Activated B cell treated with CpG ODN at 0.5 μM for 24 hours (primary cell): ENCODE measurements at regions not wholly inside any gene's neighbourhood (a gene's known extent, or its start where the extent isn't known, plus 50 kb on each side); places are given as distances from the start of the nearest gene placed in this dataset.

ENCODE experiments used
- ATAC-seq: fragments of 200-7000 bp; cut with Tn5 transposase; one replicate; pipeline ENCODE4 v1.10.0; 2021; ENCODE audit warnings: low read depth, mild to moderate bottlenecking, moderate library complexity
- CTCF ChIA-PET: fragments of 350-600 bp; sonication (Branson Sonifier 250); formaldehyde crosslinking; loops from one replicate; lab custom pipeline; 2021; ENCODE audit warnings: antibody characterized with exemption; lab: Charles Lee
- POLR2A ChIA-PET: fragments of 350-600 bp; sonication (Branson Sonifier 250); formaldehyde crosslinking; loops from one replicate; lab custom pipeline; 2021; ENCODE audit warnings: antibody characterized with exemption; lab: Charles Lee
- DNase-seq: peaks from one replicate; pipeline ENCODE4 v3.0.0; 2022
- H3K27ac Mint-ChIP-seq: one replicate; pipeline ENCODE4 v1.8.0; 2020; ENCODE audit warnings: mixed read lengths
- H3K27me3 Mint-ChIP-seq: one replicate; pipeline ENCODE4 v1.8.0; 2021; ENCODE audit warnings: mixed read lengths
- H3K36me3 Mint-ChIP-seq: one replicate; pipeline ENCODE4 v1.8.0; 2021; ENCODE audit warnings: low read depth, mixed read lengths
- H3K4me1 Mint-ChIP-seq: one replicate; pipeline ENCODE4 v1.8.0; 2021; ENCODE audit warnings: mixed read lengths
- H3K4me3 Mint-ChIP-seq: one replicate; pipeline ENCODE4 v1.8.0; 2020; ENCODE audit warnings: mild to moderate bottlenecking, mixed read lengths
- H3K9me3 Mint-ChIP-seq: one replicate; pipeline ENCODE4 v1.8.0; 2020; ENCODE audit warnings: mixed read lengths
- CTCF ChIP-seq: fragments of 200-600 bp; IDR thresholded peaks from one replicate; pipeline ENCODE4 v1.8.0; 2022; ENCODE audit warnings: antibody characterized with exemption, mild to moderate bottlenecking
- intact Hi-C: fragments of 100-400 bp; cut with micrococcal nuclease; formaldehyde crosslinking; loops from one replicate; pipeline ENCODE4 v1.15.1; 2024

- intact Hi-C loops, result no loop called here
- no peak overlapping the region for H3K27ac Mint-ChIP-seq
- CTCF ChIA-PET, result no interaction called here
- H3K9me3 Mint-ChIP-seq, result peaks cover 28% of the 10 kb centered on the region
- no peak for DNase-seq
- H3K36me3 Mint-ChIP-seq, result no peaks in the 10 kb centered on the region
- H3K4me1 Mint-ChIP-seq, result no peaks in the 10 kb centered on the region
- no peaks in the 10 kb centered on the region for H3K27me3 Mint-ChIP-seq
- POLR2A ChIA-PET, result no interaction called here
- no peak for ATAC-seq
- no peak overlapping the region for H3K4me3 Mint-ChIP-seq
- TF ChIP-seq CTCF, result no peak
Measured at GRCh38 chr17:22694362-22695227, 1002.3 kb downstream of the KCNJ18 start.

GRCh38 chr17:22695228-22695619, 1002.9 kb downstream of the KCNJ18 start:
- Mint-ChIP-seq H3K36me3 (no peaks in the 10 kb centered on the region), H3K9me3 (peaks cover 28% of the 10 kb centered on the region), H3K27ac (no peak overlapping the region), H3K27me3 (no peaks in the 10 kb centered on the region), H3K4me3 (no peak overlapping the region), H3K4me1 (no peaks in the 10 kb centered on the region)
- CTCF ChIA-PET, result no interaction called here
- intact Hi-C loops, result no loop called here
- POLR2A ChIA-PET, result no interaction called here
- TF ChIP-seq CTCF, result no peak
- DNase-seq (no peak), ATAC-seq (no peak)

- no peaks in the 10 kb centered on the region for H3K4me1 Mint-ChIP-seq
- no peak overlapping the region for H3K4me3 Mint-ChIP-seq
- H3K27ac Mint-ChIP-seq, result no peak overlapping the region
- POLR2A ChIA-PET, result no interaction called here
- CTCF ChIA-PET, result no interaction called here
- ATAC-seq, result no peak
- H3K9me3 Mint-ChIP-seq, result peaks cover 23% of the 10 kb centered on the region
- no peak for TF ChIP-seq CTCF
- DNase-seq, result no peak
- intact Hi-C loops, result no loop called here
- no peaks in the 10 kb centered on the region for H3K27me3 Mint-ChIP-seq
- H3K36me3 Mint-ChIP-seq, result no peaks in the 10 kb centered on the region
Measured at GRCh38 chr17:22703204-22703603, 1010.9 kb downstream of the KCNJ18 start.

- Mint-ChIP-seq H3K4me1 (no peaks in the 10 kb centered on the region), H3K9me3 (peaks cover 17% of the 10 kb centered on the region), H3K36me3 (no peaks in the 10 kb centered on the region), H3K4me3 (no peak overlapping the region), H3K27ac (no peak overlapping the region), H3K27me3 (no peaks in the 10 kb centered on the region)
- ChIA-PET CTCF (no interaction called here), POLR2A (no interaction called here)
- DNase-seq (no peak), ATAC-seq (no peak)
- intact Hi-C loops, result no loop called here
- no peak for TF ChIP-seq CTCF
Measured at GRCh38 chr17:22703786-22704441, 1011.6 kb downstream of the KCNJ18 start.

DNA sequence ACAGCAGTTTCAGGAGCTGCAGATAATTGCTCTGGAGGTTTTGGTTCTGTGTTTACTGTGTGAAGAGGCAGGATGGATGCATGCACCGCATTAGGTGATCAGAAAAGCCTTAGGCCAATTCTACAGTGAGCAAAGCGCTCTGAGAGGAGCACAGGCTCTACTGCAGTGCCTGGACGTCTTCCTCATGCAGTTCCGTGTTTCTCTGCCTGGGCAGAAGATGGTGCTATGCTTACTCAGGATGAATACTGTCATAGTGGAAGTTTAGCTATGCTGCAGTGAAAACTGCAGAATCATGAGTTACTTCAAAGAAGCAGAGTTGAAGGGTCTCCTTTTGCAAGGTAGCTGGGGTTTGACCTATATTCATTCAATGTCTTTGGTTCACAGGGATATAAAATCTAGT, 1012.4 kb downstream of the KCNJ18 start:
- intact Hi-C loops, result no loop called here
- Mint-ChIP-seq H3K27ac (no peak overlapping the region), H3K36me3 (no peaks in the 10 kb centered on the region), H3K9me3 (peaks cover 14% of the 10 kb centered on the region), H3K4me1 (no peaks in the 10 kb centered on the region), H3K27me3 (no peaks in the 10 kb centered on the region), H3K4me3 (no peak overlapping the region)
- DNase-seq (no peak), ATAC-seq (no peak)
- ChIA-PET POLR2A (no interaction called here), CTCF (no interaction called here)
- TF ChIP-seq CTCF, result no peak
